IMR-90 (cell line): ENCODE measurements at regions not wholly inside any gene's neighbourhood (a gene's known extent, or its start where the extent isn't known, plus 50 kb on each side); places are given as distances from the start of the nearest gene placed in this dataset.

Experiments
- ATAC-seq: fragments of 200-7000 bp; cut with Tn5 transposase; 2 replicates; pipeline ENCODE4 v1.9.1; 2020; ENCODE audit warnings: low read depth, mild to moderate bottlenecking, moderate library complexity
- BruUV-seq: library from RNA; stranded (reverse); fragments of 400-500 nt; replicated peaks from 2 replicates; lab custom pipeline; 2021; lab: Mats Ljungman, UMichigan
- CTCF ChIA-PET: fragments of 300-600 bp; formaldehyde crosslinking; extraction: SDS; loops from one replicate; lab custom pipeline; 2021; ENCODE audit warnings: antibody characterized with exemption; lab: Yijun Ruan, JAX
- POLR2A ChIA-PET: fragments of 300-600 bp; sonication (Branson Sonifier 250); formaldehyde crosslinking; loops from one replicate; lab custom pipeline; 2022; ENCODE audit warnings: antibody characterized with exemption; ENCODE audit not compliant: unreplicated experiment; lab: Charles Lee
- DNase-seq: peaks from one replicate; pipeline ENCODE4 v3.0.0; 2013
- H2AFZ ChIP-seq: replicated peaks from 2 replicates; pipeline ENCODE3; 2013; ENCODE audit warnings: low read length, mild to moderate bottlenecking; ENCODE audit not compliant: poor library complexity
- H2AK5ac ChIP-seq: 2 replicates; pipeline ENCODE4 v1.6.1; 2013; ENCODE audit warnings: low read depth, low read length, inconsistent platforms
- H2AK9ac ChIP-seq: replicated peaks from 2 replicates; pipeline ENCODE3; 2013; ENCODE audit warnings: mild to moderate bottlenecking, low read depth, low read length, moderate library complexity; ENCODE audit not compliant: poor library complexity
- H2BK120ac ChIP-seq: 2 replicates; pipeline ENCODE4 v1.6.1; 2013; ENCODE audit warnings: low read depth, low read length, inconsistent platforms
- H2BK15ac ChIP-seq: 3 replicates; pipeline ENCODE4 v1.6.1; 2013; ENCODE audit warnings: low read depth, low read length, inconsistent platforms
- H2BK20ac ChIP-seq: 2 replicates; pipeline ENCODE4 v1.6.1; 2013; ENCODE audit warnings: low read depth, mild to moderate bottlenecking, inconsistent platforms, low read length, moderate library complexity
- H2BK5ac ChIP-seq: 2 replicates; pipeline ENCODE4 v1.6.1; 2013; ENCODE audit warnings: mild to moderate bottlenecking, low read depth, low read length, inconsistent platforms; ENCODE audit not compliant: poor library complexity, severe bottlenecking
- H3K14ac ChIP-seq: replicated peaks from 2 replicates; pipeline ENCODE4 v1.6.1; 2013; ENCODE audit warnings: low read depth, low read length, inconsistent platforms
- H3K18ac ChIP-seq: 2 replicates; pipeline ENCODE4 v1.6.1; 2013; ENCODE audit warnings: low read depth, low read length, control low read depth
- H3K23ac ChIP-seq: 2 replicates; pipeline ENCODE4 v1.6.1; 2013; ENCODE audit warnings: low read depth, low read length, inconsistent platforms
- H3K27ac ChIP-seq: 2 replicates; pipeline ENCODE4 v1.5.1; 2013; ENCODE audit warnings: mild to moderate bottlenecking, control low read depth, low read length; ENCODE audit not compliant: insufficient read depth
- H3K27me3 ChIP-seq: 2 replicates; pipeline ENCODE4 v1.6.1; 2013; ENCODE audit warnings: low read length; ENCODE audit not compliant: control insufficient read depth, insufficient read depth
- H3K36me3 ChIP-seq: 2 replicates; pipeline ENCODE4 v1.6.1; 2013; ENCODE audit warnings: low read length, mixed read lengths; ENCODE audit not compliant: control insufficient read depth, insufficient read depth
- H3K4ac ChIP-seq: 2 replicates; pipeline ENCODE4 v1.6.1; 2013; ENCODE audit warnings: low read depth, low read length, inconsistent platforms
- H3K4me1 ChIP-seq: 2 replicates; pipeline ENCODE4 v1.6.1; 2013; ENCODE audit warnings: low read length, mixed read lengths; ENCODE audit not compliant: control insufficient read depth, insufficient read depth
- H3K4me2 ChIP-seq: 2 replicates; pipeline ENCODE4 v1.6.1; 2013; ENCODE audit warnings: low read depth, mild to moderate bottlenecking, control low read depth, low read length, moderate library complexity
- H3K4me3 ChIP-seq: 2 replicates; pipeline ENCODE4 v1.5.1; 2013; ENCODE audit warnings: low read depth, mild to moderate bottlenecking, control low read depth, low read length, moderate library complexity; ENCODE audit not compliant: insufficient read depth
- H3K56ac ChIP-seq: 2 replicates; pipeline ENCODE4 v1.6.1; 2013; ENCODE audit warnings: low read length, inconsistent platforms; ENCODE audit not compliant: insufficient read depth; ENCODE audit errors: extremely low read depth
- H3K79me1 ChIP-seq, 2 experiments: 2 replicates each; pipeline ENCODE4 v1.6.1; 2013; ENCODE audit warnings: low read length in 2 of 2, inconsistent platforms in 1 of 2, low read depth in 1 of 2
- H3K9ac ChIP-seq: 2 replicates; pipeline ENCODE4 v1.6.1; 2013; ENCODE audit warnings: low read depth, low read length, control low read depth
- H3K9me1 ChIP-seq: 2 replicates; pipeline ENCODE4 v1.6.1; 2013; ENCODE audit warnings: low read length, inconsistent platforms; ENCODE audit not compliant: insufficient read depth
- H3K9me3 ChIP-seq: 2 replicates; pipeline ENCODE4 v1.6.1; 2013; ENCODE audit warnings: low read length; ENCODE audit not compliant: control insufficient read depth, insufficient read depth
- H4K20me1 ChIP-seq: 2 replicates; pipeline ENCODE4 v1.6.1; 2013; ENCODE audit warnings: low read length, inconsistent platforms; ENCODE audit not compliant: insufficient read depth
- H4K5ac ChIP-seq: 2 replicates; pipeline ENCODE4 v1.6.1; 2013; ENCODE audit warnings: mild to moderate bottlenecking, low read depth, low read length, control low read depth
- H4K8ac ChIP-seq, 2 experiments: 2 replicates each; pipeline ENCODE4 v1.6.1; 2013; ENCODE audit warnings: low read depth in 2 of 2, low read length in 2 of 2, control low read depth in 1 of 2, inconsistent platforms in 1 of 2
- H4K91ac ChIP-seq: 2 replicates; pipeline ENCODE4 v1.6.1; 2013; ENCODE audit warnings: low read depth, low read length, inconsistent platforms; ENCODE audit not compliant: insufficient read depth
- CTCF ChIP-seq: conservative IDR thresholded peaks from 2 replicates; pipeline ENCODE4 v1.5.1; 2012; ENCODE audit warnings: mild to moderate bottlenecking, low read depth, low read length, improper control_type of control experiment
- RFX5 ChIP-seq: IDR thresholded peaks from 2 replicates; pipeline ENCODE4 v1.8.0; 2012; ENCODE audit warnings: low read depth, mild to moderate bottlenecking, low read length, moderate library complexity
- WGBS, 2 experiments: methylation state at CpG; one replicate each; pipeline versions ENCODE4 v1.1.5 to v1.1.7; 2013; ENCODE audit warnings: missing lambda C conversion rate in 2 of 2; ENCODE audit not compliant: insufficient read length in 1 of 2; ENCODE audit errors: extremely low coverage in 2 of 2; 5-methylcytosine and 5-hydroxymethylcytosine counted together
- dilution Hi-C: fragments of 300-500 bp; cut with HindIII; formaldehyde crosslinking; loops from one replicate; pipeline ENCODE4 v1.14.3; 2018; ENCODE audit warnings: low sequenced_read_pairs; ENCODE audit not compliant: unreplicated experiment
- in situ Hi-C: fragments of 300-500 bp; cut with MboI; formaldehyde crosslinking; loops from 3 replicates; pipeline ENCODE4 v1.14.3; 2019; ENCODE audit warnings: low sequenced_read_pairs, inconsistent platforms, mixed read lengths
- intact Hi-C: fragments of 100-400 bp; cut with micrococcal nuclease; formaldehyde crosslinking; loops from 2 replicates; pipeline ENCODE4 v1.10.0; 2022

- Histone ChIP-seq H3K9ac (0 out of 2 replicates have a peak overlapping the region, but pooled peaks have one; percentile 2), H3K9me1 (peaks cover 7% of the 10 kb centered on the region), H2AK9ac (peak overlapping the region; percentile 84), H2AFZ (peak overlapping the region; percentile 68), H4K8ac (peak overlapping the region in 1 of 2 experiments; percentile 31; a peak in 2 of 4 replicates), H3K27me3 (no peaks in the 10 kb centered on the region), H4K91ac (peak overlapping the region; percentile 23; the same call in 1 of the 2 replicates), H3K4me1 (peaks cover 13% of the 10 kb centered on the region), H2BK15ac (0 out of 3 replicates have a peak overlapping the region, but pooled peaks have one; percentile 12), H4K5ac (peak overlapping the region; percentile 3; the same call in 1 of the 2 replicates), H3K27ac (no peak overlapping the region), H2BK120ac (peak overlapping the region; percentile 36; the same call in 1 of the 2 replicates), H3K18ac (no peak overlapping the region), H2BK5ac (peak overlapping the region; percentile 31), H3K36me3 (no peaks in the 10 kb centered on the region), H3K79me1 (peaks cover 10 to 13% of the 10 kb centered on the region in 2 experiments; a peak in 2 of 4 replicates), H3K14ac (peak overlapping the region; percentile 60; the same call in 1 of the 2 replicates), H3K56ac (no peak overlapping the region), H4K20me1 (peaks cover 4% of the 10 kb centered on the region; the same call in 1 of the 2 replicates), H2BK20ac (peak overlapping the region; percentile 51), H3K4ac (peak overlapping the region; percentile 68), H3K23ac (peak overlapping the region; percentile 64), H3K9me3 (no peaks in the 10 kb centered on the region), H3K4me2 (no peak overlapping the region), H3K4me3 (no peak overlapping the region), H2AK5ac (0 out of 2 replicates have a peak overlapping the region, but pooled peaks have one; percentile 1)
- in situ Hi-C loops (no loop called here), intact Hi-C loops (no loop called here), dilution Hi-C loops (no loop called here)
- ChIA-PET POLR2A (no interaction called here), CTCF (no interaction called here)
- TF ChIP-seq RFX5, result no peak
- TF ChIP-seq CTCF, result peak; percentile 19; the same call in 1 of the 2 replicates
- peak; percentile 71 for ATAC-seq
- peak; percentile 65 for DNase-seq
- WGBS, 2 experiments, result no CpG with 5 or more reads among the region's 5 CpGs
- BruUV-seq, result no TSS peak
Measured at GRCh38 chr15:62482785-62483429, 317.8 kb upstream of the C2CD4B start.
